H1 (cell line): ENCODE measurements at regions not wholly inside any gene's neighbourhood (a gene's known extent, or its start where the extent isn't known, plus 50 kb on each side); places are given as distances from the start of the nearest gene placed in this dataset.

Experiments used
- CTCF ChIA-PET: fragments of 300-600 bp; sonication (Branson Sonifier 250); formaldehyde crosslinking; loops from one replicate; lab custom pipeline; 2021; ENCODE audit not compliant: partially characterized antibody; lab: Charles Lee
- POLR2A ChIA-PET: fragments of 300-600 bp; sonication (Branson Sonifier 250); formaldehyde crosslinking; loops from one replicate; lab custom pipeline; 2021; ENCODE audit warnings: inconsistent platforms; ENCODE audit not compliant: partially characterized antibody; lab: Charles Lee
- DNase-seq, 2 experiments: peaks; one replicate each; pipeline versions ENCODE4 v3.0.0 to v3.0.0-alpha.2; 2010 to 2022; ENCODE audit warnings: low spot score in 2 of 2, low read depth in 1 of 2, mixed read lengths in 1 of 2
- FAIRE-seq: peaks from 2 replicates; lab custom pipeline; 2011; peaks lifted over from hg19 to GRCh38; lab: Jason Lieb, UNC
- H2AFZ ChIP-seq: 2 replicates; pipeline ENCODE4 v1.8.1; 2012; ENCODE audit warnings: low read length, inconsistent platforms
- H2AK5ac ChIP-seq: 2 replicates; pipeline ENCODE4 v1.6.1; 2013; ENCODE audit warnings: low read depth, low read length
- H2BK120ac ChIP-seq: replicated peaks from 2 replicates; pipeline ENCODE3; 2013; ENCODE audit warnings: low read depth, low read length, inconsistent platforms
- H2BK12ac ChIP-seq: 2 replicates; pipeline ENCODE4 v1.6.1; 2013; ENCODE audit warnings: low read depth, low read length
- H2BK15ac ChIP-seq: 2 replicates; pipeline ENCODE4 v1.6.1; 2013; ENCODE audit warnings: low read length
- H2BK20ac ChIP-seq: 2 replicates; pipeline ENCODE4 v1.6.1; 2013; ENCODE audit warnings: low read length
- H2BK5ac ChIP-seq: 2 replicates; pipeline ENCODE4 v1.6.1; 2013; ENCODE audit warnings: low read depth, low read length
- H3K14ac ChIP-seq: 2 replicates; pipeline ENCODE4 v1.6.1; 2013; ENCODE audit warnings: inconsistent platforms; ENCODE audit not compliant: insufficient read length
- H3K18ac ChIP-seq: 2 replicates; pipeline ENCODE4 v1.6.1; 2013; ENCODE audit warnings: low read length; ENCODE audit errors: extremely low read depth
- H3K23ac ChIP-seq: 2 replicates; pipeline ENCODE4 v1.6.1; 2013; ENCODE audit warnings: inconsistent platforms; ENCODE audit not compliant: insufficient read length
- H3K23me2 ChIP-seq: 2 replicates; pipeline ENCODE4 v1.6.1; 2013; ENCODE audit warnings: low read depth, low read length
- H3K27ac ChIP-seq: 2 replicates; pipeline ENCODE4 v1.6.1; 2011; ENCODE audit warnings: low read depth, low read length, inconsistent platforms
- H3K27me3 ChIP-seq, 4 experiments: replicated peaks in 1 of 4; 1 replicate in 1 of 4; 2 replicates in 3 of 4; pipeline versions ENCODE4 v1.6.1 to v1.8.1; 2011 to 2013; ENCODE audit warnings: low read length in 3 of 4, mild to moderate bottlenecking in 3 of 4, inconsistent platforms in 2 of 4, mixed read lengths in 2 of 4, moderate library complexity in 1 of 4; ENCODE audit not compliant: control insufficient read depth in 3 of 4, insufficient read depth in 3 of 4; ENCODE audit errors: extremely low read depth in 1 of 4
- H3K36me3 ChIP-seq, 4 experiments: 2 replicates each; pipeline versions ENCODE4 v1.6.1 to v1.8.1; 2011 to 2013; ENCODE audit warnings: mild to moderate bottlenecking in 4 of 4, low read length in 3 of 4, moderate library complexity in 2 of 4, control low read depth in 1 of 4, inconsistent platforms in 1 of 4; ENCODE audit not compliant: insufficient read depth in 4 of 4, control insufficient read depth in 2 of 4
- H3K4ac ChIP-seq: replicated peaks from 2 replicates; pipeline ENCODE3; 2013; ENCODE audit warnings: low read length, low read depth, mixed read lengths, inconsistent platforms; ENCODE audit not compliant: insufficient read length
- H3K4me1 ChIP-seq, 4 experiments: replicated peaks in 1 of 4; 1 replicate in 1 of 4; 2 replicates in 3 of 4; pipeline versions ENCODE4 v1.6.1 to v1.8.1; 2011 to 2013; ENCODE audit warnings: low read length in 3 of 4, inconsistent platforms in 2 of 4, mixed read lengths in 1 of 4; ENCODE audit not compliant: insufficient read depth in 4 of 4, control insufficient read depth in 3 of 4
- H3K4me2 ChIP-seq, 2 experiments: 2 replicates each; pipeline versions ENCODE4 v1.6.1 to v1.8.1; 2011 to 2013; ENCODE audit warnings: low read depth in 2 of 2, low read length in 2 of 2, control low read depth in 1 of 2, inconsistent platforms in 1 of 2, mild to moderate bottlenecking in 1 of 2; ENCODE audit not compliant: insufficient read depth in 1 of 2
- H3K4me3 ChIP-seq, 4 experiments: fragments of 200-600, 300-600 bp in 1 of 4; sonication (generic), shearing (Covaris generic), sonication (Bioruptor Twin) in 1 of 4; 2 replicates each; pipeline versions ENCODE4 v1.5.1 to v1.8.1; 2011 to 2016; ENCODE audit warnings: low read length in 4 of 4, low read depth in 3 of 4, control low read depth in 2 of 4, inconsistent platforms in 2 of 4, mild to moderate bottlenecking in 2 of 4, mixed read lengths in 1 of 4, moderate library complexity in 1 of 4; ENCODE audit not compliant: insufficient read depth in 2 of 4; ENCODE audit errors: extremely low read depth in 1 of 4
- H3K56ac ChIP-seq: replicated peaks from 2 replicates; pipeline ENCODE3; 2013; ENCODE audit warnings: low read depth, mild to moderate bottlenecking, mixed read lengths, low read length, inconsistent platforms; ENCODE audit not compliant: insufficient read length
- H3K79me1 ChIP-seq: 2 replicates; pipeline ENCODE4 v1.6.1; 2013; ENCODE audit warnings: low read depth, low read length, control low read depth
- H3K79me2 ChIP-seq, 2 experiments: 2 replicates each; pipeline versions ENCODE4 v1.6.1 to v1.8.1; 2012 to 2013; ENCODE audit warnings: low read length in 2 of 2, mild to moderate bottlenecking in 2 of 2, inconsistent platforms in 1 of 2; ENCODE audit not compliant: insufficient read depth in 2 of 2, control insufficient read depth in 1 of 2
- H3K9ac ChIP-seq, 4 experiments: replicated peaks in 1 of 4; 1 replicate in 1 of 4; 2 replicates in 3 of 4; pipeline versions ENCODE4 v1.6.1 to v1.8.1; 2011 to 2013; ENCODE audit warnings: low read depth in 3 of 4, low read length in 3 of 4, control low read depth in 2 of 4, mild to moderate bottlenecking in 2 of 4, moderate library complexity in 2 of 4, inconsistent platforms in 1 of 4; ENCODE audit errors: extremely low read depth in 1 of 4
- H3K9me3 ChIP-seq, 2 experiments: 2 replicates each; pipeline versions ENCODE4 v1.6.1 to v1.8.1; 2012 to 2013; ENCODE audit warnings: mild to moderate bottlenecking in 2 of 2, moderate library complexity in 2 of 2, control low read depth in 1 of 2, inconsistent platforms in 1 of 2, low read depth in 1 of 2, low read length in 1 of 2, mixed read lengths in 1 of 2; ENCODE audit not compliant: insufficient read depth in 2 of 2
- H4K20me1 ChIP-seq, 2 experiments: replicated peaks in 1 of 2; 2 replicates each; pipeline versions ENCODE3 to v1.8.1; 2011 to 2013; ENCODE audit warnings: inconsistent platforms in 2 of 2, low read length in 2 of 2, mild to moderate bottlenecking in 1 of 2; ENCODE audit not compliant: insufficient read depth in 2 of 2, control insufficient read depth in 1 of 2
- H4K5ac ChIP-seq: 2 replicates; pipeline ENCODE4 v1.6.1; 2013; ENCODE audit warnings: low read length, low read depth, mixed read lengths, inconsistent platforms; ENCODE audit not compliant: insufficient read length
- H4K8ac ChIP-seq: 2 replicates; pipeline ENCODE4 v1.8.0; 2013; ENCODE audit warnings: mild to moderate bottlenecking, moderate library complexity, low read length, inconsistent platforms; ENCODE audit not compliant: insufficient read depth; ENCODE audit errors: extremely low read depth
- H4K91ac ChIP-seq: replicated peaks from 2 replicates; pipeline ENCODE3; 2013; ENCODE audit warnings: low read length, mixed read lengths, inconsistent platforms; ENCODE audit not compliant: insufficient read length
- CBX8 ChIP-seq: fragments of 300-800, 300-1000 bp; sonication (generic); IDR thresholded peaks from 2 replicates; pipeline ENCODE4 v1.7.1; 2016; ENCODE audit warnings: low read depth, low read length, borderline replicate concordance
- MAX ChIP-seq: IDR thresholded peaks from 2 replicates; pipeline ENCODE4 v1.6.1; 2012; ENCODE audit warnings: inconsistent platforms
- WGBS, 2 experiments: shearing (Covaris generic) in 1 of 2; methylation state at CpG; one replicate each; pipeline versions ENCODE4 v1.1.6 to v1.1.7; 2013 to 2015; ENCODE audit warnings: low lambda C conversion rate in 2 of 2, mixed read lengths in 2 of 2, inconsistent platforms in 1 of 2, low coverage in 1 of 2, missing lambda C conversion rate in 1 of 2; ENCODE audit not compliant: insufficient replicate concordance in 2 of 2, insufficient coverage in 1 of 2, insufficient read length in 1 of 2; ENCODE audit errors: extremely low coverage in 1 of 2, missing lambda C conversion rate in 1 of 2; 5-methylcytosine and 5-hydroxymethylcytosine counted together

GRCh38 chr1:113013823-113014222 is 57.8 kb upstream of the SLC16A1 start:
- Histone ChIP-seq H3K14ac (no peak overlapping the region), H2BK20ac (no peak overlapping the region), H2AFZ (no peak overlapping the region), H2BK120ac (no peak overlapping the region), H2BK5ac (no peak overlapping the region), H4K91ac (no peak overlapping the region), H3K4me2 (no peak overlapping the region), H3K4me1 (no peaks in the 10 kb centered on the region), H3K56ac (no peak overlapping the region), H3K36me3 (no peaks in the 10 kb centered on the region), H4K20me1 (no peaks in the 10 kb centered on the region), H2BK15ac (no peak overlapping the region), H3K27ac (no peak overlapping the region), H3K9ac (no peak overlapping the region), H2BK12ac (no peak overlapping the region), H3K23ac (no peak overlapping the region), H4K8ac (no peak overlapping the region), H3K9me3 (no peaks in the 10 kb centered on the region), H3K23me2 (no peaks in the 10 kb centered on the region), H2AK5ac (no peak overlapping the region), H3K18ac (no peak overlapping the region), H3K27me3 (no peaks in the 10 kb centered on the region), H3K79me2 (no peaks in the 10 kb centered on the region), H3K4me3 (no peak overlapping the region), H3K79me1 (no peaks in the 10 kb centered on the region), H3K4ac (no peak overlapping the region), H4K5ac (no peak overlapping the region)
- ChIA-PET CTCF (interaction anchor here (0.6 to 2.4 kb wide), 8 partner anchors 9 to 298 kb away, joined by 3 to 9 read pairs (median 4); partner anchors contain the start of gene LRIG2), POLR2A (interaction anchor here (0.6 to 1.9 kb wide), 7 partner anchors 16 to 288 kb away, joined by 3 to 6 read pairs (median 3); no protein-coding TSS in a partner anchor)
- DNase-seq (no peak), FAIRE-seq (no peak)
- WGBS, 2 experiments = 91% methylated on average over 2 of the region's 2 CpGs; no CpG with 5 or more reads in 1 of the 2 experiments
- TF ChIP-seq CBX8 (no peak), MAX (no peak)
